Stimulated activated naive CD8-positive, alpha-beta T cell treated with anti-CD3 and anti-CD28 coated beads, Interleukin-15, Interleukin-2, amounts not matched to agents 100 ng/mL and 50 ng/mL, for 24 hours (primary cell): ENCODE measurements at regions not wholly inside any gene's neighbourhood (a gene's known extent, or its start where the extent isn't known, plus 50 kb on each side); places are given as distances from the start of the nearest gene placed in this dataset.
A peak's percentile ranks its signal among the peaks of the same experiment; 100 is the strongest.
"Not testable (repeated sequence)": the region's sequence is repeated elsewhere in the genome, so short reads cannot be mapped to it uniquely, and the experiment has no call there.

Experiments used
- H3K27ac Mint-ChIP-seq: one replicate; pipeline ENCODE4 v1.8.0; 2021; ENCODE audit warnings: mild to moderate bottlenecking, mixed read lengths
- H3K27me3 Mint-ChIP-seq: one replicate; pipeline ENCODE4 v1.8.0; 2021; ENCODE audit warnings: mixed read lengths
- H3K36me3 Mint-ChIP-seq: one replicate; pipeline ENCODE4 v1.8.0; 2021; ENCODE audit warnings: low read depth, mixed read lengths
- H3K4me1 Mint-ChIP-seq: one replicate; pipeline ENCODE4 v1.8.0; 2021; ENCODE audit warnings: low read depth, mixed read lengths
- H3K4me3 Mint-ChIP-seq: one replicate; pipeline ENCODE4 v1.8.0; 2021; ENCODE audit warnings: mild to moderate bottlenecking, mixed read lengths
- H3K9me3 Mint-ChIP-seq: one replicate; pipeline ENCODE4 v1.8.0; 2021; ENCODE audit warnings: mixed read lengths

- no peak overlapping the region for H3K4me3 Mint-ChIP-seq
- no peaks in the 10 kb centered on the region for H3K9me3 Mint-ChIP-seq
- no peaks in the 10 kb centered on the region for H3K27me3 Mint-ChIP-seq
- no peaks in the 10 kb centered on the region for H3K36me3 Mint-ChIP-seq
- H3K4me1 Mint-ChIP-seq = no peaks in the 10 kb centered on the region
- no peak overlapping the region for H3K27ac Mint-ChIP-seq
Observed at GRCh38 chr19:14265290-14266036, 59.5 kb upstream of the ADGRL1 start.

GRCh38 chr19:14255902-14256649 is 50.1 kb upstream of the ADGRL1 start:
- H3K4me3 Mint-ChIP-seq, H3K36me3 Mint-ChIP-seq, H3K9me3 Mint-ChIP-seq, H3K4me1 Mint-ChIP-seq, H3K27me3 Mint-ChIP-seq: not testable (repeated sequence)
- H3K27ac Mint-ChIP-seq = peak overlapping the region; percentile 8
